Fibroblast of skin of back (primary cell): ENCODE measurements at regions not wholly inside any gene's neighbourhood (a gene's known extent, or its start where the extent isn't known, plus 50 kb on each side); places are given as distances from the start of the nearest gene placed in this dataset.
"Not testable (repeated sequence)": the region's sequence is repeated elsewhere in the genome, so short reads cannot be mapped to it uniquely, and the experiment has no call there.

Source experiments
- DNase-seq: peaks from one replicate; pipeline ENCODE4 v3.0.0-alpha.2; 2013

- no peak for DNase-seq
Measured at GRCh38 chrX:69431420-69431819, 72.7 kb upstream of the NALF2 start.

GRCh38 chrX:69430785-69431184, 73.3 kb upstream of the NALF2 start:
- no peak for DNase-seq

GRCh38 chrX:69429339-69430015, 74.6 kb upstream of the NALF2 start:
- DNase-seq = no peak

GRCh38 chrX:69428216-69428615, 75.9 kb upstream of the NALF2 start:
- DNase-seq = no peak

- DNase-seq = no peak
Measured at GRCh38 chrX:69424910-69425309, 79.2 kb upstream of the NALF2 start.

GRCh38 chrX:69424161-69424560, 80.0 kb upstream of the NALF2 start:
- DNase-seq = no peak

GRCh38 chrX:69422208-69422607, 81.9 kb upstream of the NALF2 start:
- not testable (repeated sequence) for DNase-seq

GRCh38 chrX:69415698-69416097, 88.4 kb upstream of the NALF2 start:
- no peak for DNase-seq

GRCh38 chrX:69412661-69413060, 91.5 kb upstream of the NALF2 start:
- no peak for DNase-seq

GRCh38 chrX:69398881-69399280, 105.2 kb upstream of the NALF2 start:
- DNase-seq = no peak

GRCh38 chrX:69396916-69397315, 107.2 kb upstream of the NALF2 start:
- no peak for DNase-seq

GRCh38 chrX:69395306-69395705, 108.8 kb upstream of the NALF2 start:
- no peak for DNase-seq

GRCh38 chrX:69389101-69389501, 115.0 kb upstream of the NALF2 start:
- no peak for DNase-seq

GRCh38 chrX:69388526-69388925, 115.6 kb upstream of the NALF2 start:
- DNase-seq = no peak

- DNase-seq = peak; percentile 38
Measured at GRCh38 chrX:69387567-69388487, 116.3 kb upstream of the NALF2 start.

- DNase-seq = no peak
Measured at GRCh38 chrX:69386681-69387080, 117.4 kb upstream of the NALF2 start.

- DNase-seq = no peak
Measured at GRCh38 chrX:69379412-69379811, 124.7 kb upstream of the NALF2 start.

GRCh38 chrX:69374569-69374968, 129.6 kb upstream of the NALF2 start:
- DNase-seq = no peak

GRCh38 chrX:69372435-69372834, 131.7 kb upstream of the NALF2 start:
- no peak for DNase-seq

- no peak for DNase-seq
Measured at GRCh38 chrX:69371159-69371558, 133.0 kb upstream of the NALF2 start.

- DNase-seq = no peak
Measured at GRCh38 chrX:69369999-69370398, 134.1 kb upstream of the NALF2 start.

GRCh38 chrX:69366183-69366582, 137.9 kb upstream of the NALF2 start:
- DNase-seq = no peak

- DNase-seq = no peak
Measured at GRCh38 chrX:69365755-69366154, 138.4 kb upstream of the NALF2 start.

GRCh38 chrX:69365349-69365748, 138.8 kb upstream of the NALF2 start:
- DNase-seq = no peak
